ENCODE measurements at regions not wholly inside any gene's neighbourhood (a gene's known extent, or its start where the extent isn't known, plus 50 kb on each side); places are given as distances from the start of the nearest gene placed in this dataset.
"Not testable (repeated sequence)": the region's sequence is repeated elsewhere in the genome, so short reads cannot be mapped to it uniquely, and the experiment has no call there.

GRCh38 chr21:31609081-31609480, 50.4 kb upstream of the SOD1 start:
- no peak for DNase-seq (ENCODE audit: low read depth)

- no peak for DNase-seq (ENCODE audit: low read depth)
Measured at GRCh38 chr21:31607791-31608190, 51.7 kb upstream of the SOD1 start.

- no peak for DNase-seq (ENCODE audit: low read depth)
Measured at GRCh38 chr21:31606081-31606874, 53.2 kb upstream of the SOD1 start.

GRCh38 chr21:31604591-31605190, 54.8 kb upstream of the SOD1 start:
- peak; percentile 65 for DNase-seq (ENCODE audit: low read depth)

GRCh38 chr21:31599563-31599962, 59.9 kb upstream of the SOD1 start:
- no peak for DNase-seq (ENCODE audit: low read depth)

- no peak for DNase-seq (ENCODE audit: low read depth)
Measured at GRCh38 chr21:31599013-31599412, 60.5 kb upstream of the SOD1 start.

GRCh38 chr21:31597683-31598082, 61.8 kb upstream of the SOD1 start:
- DNase-seq (ENCODE audit: low read depth), result no peak

GRCh38 chr21:31596055-31596454, 63.4 kb upstream of the SOD1 start:
- no peak for DNase-seq (ENCODE audit: low read depth)

- DNase-seq (ENCODE audit: low read depth), result no peak
Measured at GRCh38 chr21:31594726-31595125, 64.8 kb upstream of the SOD1 start.

GRCh38 chr21:31594279-31594678, 65.2 kb upstream of the SOD1 start:
- no peak for DNase-seq (ENCODE audit: low read depth)

GRCh38 chr21:31592963-31593560, 66.4 kb upstream of the SOD1 start:
- DNase-seq (ENCODE audit: low read depth), result no peak

- no peak for DNase-seq (ENCODE audit: low read depth)
Measured at GRCh38 chr21:31592516-31592915, 67.0 kb upstream of the SOD1 start.

- no peak for DNase-seq (ENCODE audit: low read depth)
Measured at GRCh38 chr21:31589820-31590219, 69.7 kb upstream of the SOD1 start.

- no peak for DNase-seq (ENCODE audit: low read depth)
Measured at GRCh38 chr21:31586118-31586517, 73.4 kb upstream of the SOD1 start.

GRCh38 chr21:31583937-31584336, 75.6 kb upstream of the SOD1 start:
- not testable (repeated sequence) for DNase-seq (ENCODE audit: low read depth)

GRCh38 chr21:31583498-31583897, 76.0 kb upstream of the SOD1 start:
- DNase-seq (ENCODE audit: low read depth), result no peak

- peak; percentile 65 for DNase-seq (ENCODE audit: low read depth)
Measured at GRCh38 chr21:31580866-31581276, 78.6 kb upstream of the SOD1 start.

GRCh38 chr21:31577271-31577670, 82.2 kb upstream of the SOD1 start:
- DNase-seq (ENCODE audit: low read depth), result no peak

GRCh38 chr21:31576428-31576827, 83.1 kb upstream of the SOD1 start:
- no peak for DNase-seq (ENCODE audit: low read depth)

- no peak for DNase-seq (ENCODE audit: low read depth)
Measured at GRCh38 chr21:31573217-31573616, 86.3 kb upstream of the SOD1 start.

- no peak for DNase-seq (ENCODE audit: low read depth)
Measured at GRCh38 chr21:31571879-31572278, 87.6 kb upstream of the SOD1 start.

GRCh38 chr21:31570824-31571566, 88.5 kb upstream of the SOD1 start:
- no peak for DNase-seq (ENCODE audit: low read depth)

- no peak for DNase-seq (ENCODE audit: low read depth)
Measured at GRCh38 chr21:31566611-31567010, 92.9 kb upstream of the SOD1 start.
